A549 (cell line): ENCODE measurements at regions not wholly inside any gene's neighbourhood (a gene's known extent, or its start where the extent isn't known, plus 50 kb on each side); places are given as distances from the start of the nearest gene placed in this dataset.

ENCODE experiments used
- ATAC-seq, 2 experiments: fragments of 200-7000 bp in 1 of 2; fragments of >200 bp in 1 of 2; cut with Nextera tagmentation in 1 of 2; cut with Tn5 transposase in 1 of 2; 3 replicates each; pipeline versions ENCODE4 v1.8.0 to v1.9.1; 2018 to 2020; ENCODE audit warnings: mild to moderate bottlenecking in 1 of 2, moderate library complexity in 1 of 2
- CTCF ChIA-PET: fragments of 300-600 bp; sonication (Branson Sonifier 250); formaldehyde crosslinking; extraction: SDS; loops from one replicate; lab custom pipeline; 2021; ENCODE audit warnings: antibody characterized with exemption, inconsistent platforms; lab: Yijun Ruan, JAX
- POLR2A ChIA-PET: fragments of 350-600 bp; formaldehyde crosslinking; extraction: SDS; loops from one replicate; lab custom pipeline; 2021; ENCODE audit warnings: antibody characterized with exemption, inconsistent platforms; lab: Yijun Ruan, JAX
- DNase-seq, 2 experiments: peaks; one replicate each; pipeline versions ENCODE4 v3.0.0 to v3.0.0-alpha.2; 2011 to 2016; ENCODE audit warnings: low read depth in 1 of 2, low spot score in 1 of 2
- FAIRE-seq: peaks from 2 replicates; lab custom pipeline; 2011; peaks lifted over from hg19 to GRCh38; lab: Jason Lieb, UNC
- H3K27ac ChIP-seq, 2 experiments: fragments of >200 bp; sonication (Bioruptor Twin); formaldehyde crosslinking; 3 replicates each; pipeline ENCODE4 v1.5.1; 2016 to 2017
- H3K4me1 ChIP-seq: fragments of >200 bp; sonication (Bioruptor Twin); formaldehyde crosslinking; 3 replicates; pipeline ENCODE4 v1.6.1; 2016
- H3K4me2 ChIP-seq: fragments of >200 bp; sonication (Bioruptor Twin); formaldehyde crosslinking; 3 replicates; pipeline ENCODE4 v1.6.1; 2016
- H3K4me3 ChIP-seq: fragments of >200 bp; sonication (Bioruptor Twin); formaldehyde crosslinking; 3 replicates; pipeline ENCODE4 v1.5.1; 2016
- H3K9me3 ChIP-seq: fragments of >200 bp; sonication (Bioruptor Twin); formaldehyde crosslinking; 3 replicates; pipeline ENCODE4 v1.6.1; 2016
- CBX2 ChIP-seq: fragments of 200-600 bp; sonication (generic); IDR thresholded peaks from 2 replicates; pipeline ENCODE4 v1.6.1; 2016; ENCODE audit warnings: low read depth, mild to moderate bottlenecking, borderline replicate concordance
- CBX8 ChIP-seq: fragments of 200-600 bp; sonication (generic); IDR thresholded peaks from 2 replicates; pipeline ENCODE4 v1.6.1; 2016
- CEBPB ChIP-seq, 2 experiments: fragments of >200 bp in 1 of 2; sonication (Bioruptor Twin) in 1 of 2; formaldehyde crosslinking in 1 of 2; IDR thresholded peaks; 2 replicates each; pipeline ENCODE4 v1.6.1; 2012 to 2016
- EHF ChIP-seq: fragments of 250-450 bp; sonication (Bioruptor Pico); IDR thresholded peaks from 2 replicates; pipeline ENCODE4 v1.5.0; 2020; ENCODE audit warnings: mild to moderate bottlenecking
- EP300 ChIP-seq, 2 experiments: fragments of >200 bp; sonication (Bioruptor Twin); formaldehyde crosslinking; IDR thresholded peaks; 2 replicates in 1 of 2; 3 replicates in 1 of 2; pipeline ENCODE4 v1.6.1; 2016 to 2017
- ESRRA ChIP-seq: fragments of 150-350 bp; IDR thresholded peaks from 2 replicates; pipeline ENCODE4 v1.6.1; 2014; ENCODE audit warnings: mild to moderate bottlenecking, low read length, borderline replicate concordance
- HDAC2 ChIP-seq: fragments of 200-600 bp; sonication (generic); IDR thresholded peaks from 2 replicates; pipeline ENCODE4 v1.6.1; 2016
- HOXA7 ChIP-seq: fragments of 250-450 bp; sonication (Bioruptor Pico); IDR thresholded peaks from 2 replicates; pipeline ENCODE4 v1.5.0; 2020; ENCODE audit warnings: mild to moderate bottlenecking, moderate library complexity
- HOXB5 ChIP-seq: fragments of 250-450 bp; sonication (Bioruptor Pico); IDR thresholded peaks from 2 replicates; pipeline ENCODE4 v1.5.0; 2020; ENCODE audit warnings: mild to moderate bottlenecking, moderate library complexity
- JUN ChIP-seq, 2 experiments: fragments of >200 bp; sonication (Bioruptor Twin); formaldehyde crosslinking; IDR thresholded peaks; 2 replicates in 1 of 2; 3 replicates in 1 of 2; pipeline ENCODE4 v1.6.1; 2016 to 2017
- NR3C1 ChIP-seq: fragments of >200 bp; sonication (Bioruptor Twin); formaldehyde crosslinking; IDR thresholded peaks from 3 replicates; pipeline ENCODE4 v1.6.1; 2017
- POLR2A ChIP-seq: IDR thresholded peaks from 2 replicates; pipeline ENCODE4 v1.6.1; 2012; ENCODE audit warnings: mild to moderate bottlenecking, low read length
- POLR2AphosphoS2 ChIP-seq: conservative IDR thresholded peaks from 2 replicates; pipeline ENCODE4 v1.6.1; 2012; ENCODE audit warnings: low read length, improper control_type of control experiment, inconsistent platforms
- RFX5 ChIP-seq: fragments of 450-650 bp; IDR thresholded peaks from 2 replicates; pipeline ENCODE4 v1.7.1; 2014; ENCODE audit warnings: antibody characterized with exemption, mild to moderate bottlenecking, moderate library complexity
- RNF2 ChIP-seq: fragments of 200-600 bp; sonication (generic); IDR thresholded peaks from 2 replicates; pipeline ENCODE4 v1.6.1; 2016; ENCODE audit warnings: low read depth, mild to moderate bottlenecking, antibody characterized with exemption, moderate library complexity, borderline replicate concordance
- SREBF2 ChIP-seq: fragments of 450-650 bp; IDR thresholded peaks from 2 replicates; pipeline ENCODE4 v1.6.1; 2014; ENCODE audit warnings: mild to moderate bottlenecking, moderate library complexity
- TFCP2L1 ChIP-seq: fragments of 250-450 bp; sonication (Bioruptor Pico); IDR thresholded peaks from 2 replicates; pipeline ENCODE4 v1.5.0; 2021; ENCODE audit warnings: mild to moderate bottlenecking
- ZFP36 ChIP-seq: fragments of 450-650 bp; IDR thresholded peaks from 2 replicates; pipeline ENCODE4 v1.6.1; 2014; ENCODE audit warnings: borderline replicate concordance; ENCODE audit not compliant: partially characterized antibody
- ZNF302 ChIP-seq: fragments of 250-450 bp; sonication (Bioruptor Pico); IDR thresholded peaks from 2 replicates; pipeline ENCODE4 v1.9.0; 2021; ENCODE audit warnings: inconsistent platforms, mild to moderate bottlenecking, moderate library complexity
- WGBS: methylation state at CpG from one replicate; pipeline ENCODE4 v1.1.6; 2017; ENCODE audit errors: missing lambda C conversion rate; 5-methylcytosine and 5-hydroxymethylcytosine counted together
- TF ChIP-seq, protein P1 (sequence below): fragments of 250-450 bp; sonication (Bioruptor Pico); IDR thresholded peaks from 2 replicates; pipeline ENCODE4 v1.5.0; 2020; ENCODE audit warnings: low read depth, mild to moderate bottlenecking, moderate library complexity
- TF ChIP-seq, protein P2 (sequence below): fragments of 150-350 bp; IDR thresholded peaks from 2 replicates; pipeline ENCODE4 v1.6.1; 2014; ENCODE audit warnings: low read depth, mild to moderate bottlenecking, low read length
- TF ChIP-seq, protein P3 (sequence below): fragments of >200 bp; sonication (Bioruptor Twin); formaldehyde crosslinking; IDR thresholded peaks from 3 replicates; pipeline ENCODE4 v1.6.1; 2016
- TF ChIP-seq, protein P4 (sequence below): fragments of >200 bp; sonication (Bioruptor Twin); formaldehyde crosslinking; IDR thresholded peaks from 3 replicates; pipeline ENCODE4 v1.5.1; 2016
- TF ChIP-seq, protein P5 (sequence below): IDR thresholded peaks from 2 replicates; pipeline ENCODE4 v1.6.1; 2012
- TF ChIP-seq, protein P6 (sequence below): IDR thresholded peaks from 2 replicates; pipeline ENCODE4 v1.6.1; 2012; ENCODE audit warnings: low read depth, borderline replicate concordance

DNA sequence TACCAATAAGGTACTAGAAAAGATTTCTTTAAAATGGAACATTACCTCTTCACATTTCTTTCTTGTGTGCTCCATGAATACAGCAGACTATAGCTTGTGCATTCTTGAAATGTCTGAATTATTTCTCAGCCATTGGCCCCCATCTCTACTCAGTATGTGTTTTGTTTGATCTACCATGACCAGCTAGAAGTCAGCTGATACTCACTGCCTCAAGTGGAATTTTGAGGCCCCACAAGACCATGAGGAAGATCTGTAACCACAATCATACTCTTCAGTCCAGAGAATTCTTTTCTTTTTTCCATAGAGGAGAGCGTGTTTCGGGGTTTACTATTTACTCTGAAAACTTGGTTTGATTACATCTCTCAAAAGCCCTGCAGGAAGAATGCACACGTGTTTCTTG lies 319.1 kb downstream of the TOX3 start:
- CTCF ChIA-PET: no interaction called here
- Histone ChIP-seq H3K4me1 (no peaks in the 10 kb centered on the region), H3K4me2 (no peak overlapping the region)
- no peak for FAIRE-seq
- TF ChIP-seq JUN (IDR thresholded peaks at IDR 0.05) (no peak), RFX5 (no peak), EHF (no peak), ZFP36 (no peak), SREBF2 (no peak), ESRRA (no peak), TFCP2L1 (CRISPR knock-in tag) (no peak), ZNF302 (CRISPR knock-in tag) (no peak), HDAC2 (no peak), CBX8 (no peak), CEBPB (IDR thresholded peaks at IDR 0.05) (no peak), POLR2A (no peak), RNF2 (no peak), HOXA7 (CRISPR knock-in tag) (no peak), CBX2 (no peak)
- TF ChIP-seq, protein P1, sequence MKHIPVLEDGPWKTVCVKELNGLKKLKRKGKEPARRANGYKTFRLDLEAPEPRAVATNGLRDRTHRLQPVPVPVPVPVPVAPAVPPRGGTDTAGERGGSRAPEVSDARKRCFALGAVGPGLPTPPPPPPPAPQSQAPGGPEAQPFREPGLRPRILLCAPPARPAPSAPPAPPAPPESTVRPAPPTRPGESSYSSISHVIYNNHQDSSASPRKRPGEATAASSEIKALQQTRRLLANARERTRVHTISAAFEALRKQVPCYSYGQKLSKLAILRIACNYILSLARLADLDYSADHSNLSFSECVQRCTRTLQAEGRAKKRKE: no peak
- TF ChIP-seq, protein P2, sequence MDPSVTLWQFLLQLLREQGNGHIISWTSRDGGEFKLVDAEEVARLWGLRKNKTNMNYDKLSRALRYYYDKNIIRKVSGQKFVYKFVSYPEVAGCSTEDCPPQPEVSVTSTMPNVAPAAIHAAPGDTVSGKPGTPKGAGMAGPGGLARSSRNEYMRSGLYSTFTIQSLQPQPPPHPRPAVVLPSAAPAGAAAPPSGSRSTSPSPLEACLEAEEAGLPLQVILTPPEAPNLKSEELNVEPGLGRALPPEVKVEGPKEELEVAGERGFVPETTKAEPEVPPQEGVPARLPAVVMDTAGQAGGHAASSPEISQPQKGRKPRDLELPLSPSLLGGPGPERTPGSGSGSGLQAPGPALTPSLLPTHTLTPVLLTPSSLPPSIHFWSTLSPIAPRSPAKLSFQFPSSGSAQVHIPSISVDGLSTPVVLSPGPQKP: no peak
- TF ChIP-seq, protein P3, sequence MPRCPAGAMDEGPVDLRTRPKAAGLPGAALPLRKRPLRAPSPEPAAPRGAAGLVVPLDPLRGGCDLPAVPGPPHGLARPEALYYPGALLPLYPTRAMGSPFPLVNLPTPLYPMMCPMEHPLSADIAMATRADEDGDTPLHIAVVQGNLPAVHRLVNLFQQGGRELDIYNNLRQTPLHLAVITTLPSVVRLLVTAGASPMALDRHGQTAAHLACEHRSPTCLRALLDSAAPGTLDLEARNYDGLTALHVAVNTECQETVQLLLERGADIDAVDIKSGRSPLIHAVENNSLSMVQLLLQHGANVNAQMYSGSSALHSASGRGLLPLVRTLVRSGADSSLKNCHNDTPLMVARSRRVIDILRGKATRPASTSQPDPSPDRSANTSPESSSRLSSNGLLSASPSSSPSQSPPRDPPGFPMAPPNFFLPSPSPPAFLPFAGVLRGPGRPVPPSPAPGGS: no peak
- TF ChIP-seq, protein P4, sequence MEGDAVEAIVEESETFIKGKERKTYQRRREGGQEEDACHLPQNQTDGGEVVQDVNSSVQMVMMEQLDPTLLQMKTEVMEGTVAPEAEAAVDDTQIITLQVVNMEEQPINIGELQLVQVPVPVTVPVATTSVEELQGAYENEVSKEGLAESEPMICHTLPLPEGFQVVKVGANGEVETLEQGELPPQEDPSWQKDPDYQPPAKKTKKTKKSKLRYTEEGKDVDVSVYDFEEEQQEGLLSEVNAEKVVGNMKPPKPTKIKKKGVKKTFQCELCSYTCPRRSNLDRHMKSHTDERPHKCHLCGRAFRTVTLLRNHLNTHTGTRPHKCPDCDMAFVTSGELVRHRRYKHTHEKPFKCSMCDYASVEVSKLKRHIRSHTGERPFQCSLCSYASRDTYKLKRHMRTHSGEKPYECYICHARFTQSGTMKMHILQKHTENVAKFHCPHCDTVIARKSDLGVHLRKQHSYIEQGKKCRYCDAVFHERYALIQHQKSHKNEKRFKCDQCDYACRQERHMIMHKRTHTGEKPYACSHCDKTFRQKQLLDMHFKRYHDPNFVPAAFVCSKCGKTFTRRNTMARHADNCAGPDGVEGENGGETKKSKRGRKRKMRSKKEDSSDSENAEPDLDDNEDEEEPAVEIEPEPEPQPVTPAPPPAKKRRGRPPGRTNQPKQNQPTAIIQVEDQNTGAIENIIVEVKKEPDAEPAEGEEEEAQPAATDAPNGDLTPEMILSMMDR: no peak
- TF ChIP-seq, protein P5, sequence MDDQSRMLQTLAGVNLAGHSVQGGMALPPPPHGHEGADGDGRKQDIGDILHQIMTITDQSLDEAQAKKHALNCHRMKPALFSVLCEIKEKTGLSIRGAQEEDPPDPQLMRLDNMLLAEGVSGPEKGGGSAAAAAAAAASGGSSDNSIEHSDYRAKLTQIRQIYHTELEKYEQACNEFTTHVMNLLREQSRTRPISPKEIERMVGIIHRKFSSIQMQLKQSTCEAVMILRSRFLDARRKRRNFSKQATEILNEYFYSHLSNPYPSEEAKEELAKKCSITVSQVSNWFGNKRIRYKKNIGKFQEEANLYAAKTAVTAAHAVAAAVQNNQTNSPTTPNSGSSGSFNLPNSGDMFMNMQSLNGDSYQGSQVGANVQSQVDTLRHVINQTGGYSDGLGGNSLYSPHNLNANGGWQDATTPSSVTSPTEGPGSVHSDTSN: no peak
- TF ChIP-seq, all 56 proteins: peak for 0
- Histone ChIP-seq H3K9me3 (0 out of 3 replicates have a peak, but pooled peaks cover 3% of the 10 kb centered on the region), H3K4me3 (no peak overlapping the region), H3K27ac (no peak overlapping the region)
- no peak for ATAC-seq
- WGBS: 3% methylated on average over 3 of the region's 3 CpGs
- POLR2A ChIA-PET: no interaction called here
- no peak for DNase-seq

DNA sequence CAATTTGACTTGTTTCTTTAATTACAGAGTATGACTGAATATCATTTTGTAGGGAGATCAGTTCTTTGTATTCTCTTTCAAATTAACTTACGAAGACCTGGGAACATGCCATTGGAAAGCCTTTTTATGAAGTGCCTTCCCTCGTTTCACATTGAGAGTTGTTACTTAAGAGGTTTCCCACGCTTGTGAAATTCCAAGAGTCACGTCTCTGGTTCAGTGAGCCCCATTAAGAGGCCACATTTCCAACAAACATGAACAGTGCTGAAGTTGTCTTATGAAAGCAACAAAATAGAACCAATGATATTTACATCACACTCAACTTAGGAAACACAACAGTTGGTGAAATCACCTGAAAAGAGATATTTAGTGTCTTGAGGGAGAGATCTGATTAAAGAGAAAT lies 334.1 kb downstream of the TOX3 start:
- DNase-seq: no peak
- ATAC-seq: no peak
- WGBS: 3% methylated on average over 4 of the region's 4 CpGs
- FAIRE-seq: no peak
- H3K9me3 ChIP-seq: no peaks in the 10 kb centered on the region
- CTCF ChIA-PET: no interaction called here
- TF ChIP-seq, protein P1: no peak
- TF ChIP-seq CBX8: no peak
- TF ChIP-seq EP300 (IDR thresholded peaks at IDR 0.05): no peak
- no peak for TF ChIP-seq NR3C1
- no peak for TF ChIP-seq POLR2AphosphoS2
- TF ChIP-seq, protein P4: no peak
- TF ChIP-seq JUN (IDR thresholded peaks at IDR 0.05): no peak
- TF ChIP-seq, protein P6, sequence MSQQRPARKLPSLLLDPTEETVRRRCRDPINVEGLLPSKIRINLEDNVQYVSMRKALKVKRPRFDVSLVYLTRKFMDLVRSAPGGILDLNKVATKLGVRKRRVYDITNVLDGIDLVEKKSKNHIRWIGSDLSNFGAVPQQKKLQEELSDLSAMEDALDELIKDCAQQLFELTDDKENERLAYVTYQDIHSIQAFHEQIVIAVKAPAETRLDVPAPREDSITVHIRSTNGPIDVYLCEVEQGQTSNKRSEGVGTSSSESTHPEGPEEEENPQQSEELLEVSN: no peak
- no peak for TF ChIP-seq CBX2
- TF ChIP-seq HOXB5 (CRISPR knock-in tag): no peak
- no peak overlapping the region for H3K4me2 ChIP-seq
- H3K4me1 ChIP-seq: no peaks in the 10 kb centered on the region
- POLR2A ChIA-PET: no interaction called here
- H3K4me3 ChIP-seq: no peak overlapping the region
- no peak overlapping the region for H3K27ac ChIP-seq
